Adrenal gland (tissue), 5 donors: ENCODE measurements at regions not wholly inside any gene's neighbourhood (a gene's known extent, or its start where the extent isn't known, plus 50 kb on each side); places are given as distances from the start of the nearest gene placed in this dataset.

ENCODE experiments used
- POLR2A ChIP-seq, 2 donors: fragments of 450-650 bp; IDR thresholded peaks; one replicate each; pipeline ENCODE4 v1.6.1; 2017; ENCODE audit warnings: antibody characterized with exemption in 2 of 2, mild to moderate bottlenecking in 2 of 2, moderate library complexity in 1 of 2
- TF ChIP-seq, protein P1 (sequence below), 6 experiments: fragments of 450-650 bp in 4 of 6; fragments of 200-600 bp in 2 of 6; sonication (generic) in 1 of 6; IDR thresholded peaks; 1 replicate in 5 of 6; 2 replicates in 1 of 6; pipeline versions ENCODE4 v1.5.1 to v1.8.0; 2016 to 2021; ENCODE audit warnings: antibody characterized with exemption in 6 of 6, mild to moderate bottlenecking in 2 of 6, moderate library complexity in 1 of 6
- donor health status: DM: no; HTN: no; CAD: no.

DNA sequence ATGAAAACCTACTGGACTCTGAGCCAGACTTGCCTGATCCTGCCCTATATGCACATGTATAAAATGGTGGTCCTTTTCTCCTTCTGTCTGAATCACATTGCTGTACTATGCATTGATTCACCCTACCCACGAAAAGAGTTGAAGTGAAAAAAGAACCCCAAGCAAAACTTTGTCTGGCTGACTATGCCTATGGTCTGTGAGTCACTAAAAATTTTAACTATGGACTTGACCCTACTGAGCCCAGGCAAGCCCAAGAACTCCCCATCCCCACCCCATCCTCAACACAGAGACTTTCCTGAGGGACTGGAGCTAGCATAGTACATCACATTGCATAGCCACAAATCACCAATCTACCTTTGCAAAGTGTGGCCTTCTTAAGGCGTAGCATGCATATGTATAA is 116.6 kb upstream of the TENM3 start:
- TF ChIP-seq, protein P1, sequence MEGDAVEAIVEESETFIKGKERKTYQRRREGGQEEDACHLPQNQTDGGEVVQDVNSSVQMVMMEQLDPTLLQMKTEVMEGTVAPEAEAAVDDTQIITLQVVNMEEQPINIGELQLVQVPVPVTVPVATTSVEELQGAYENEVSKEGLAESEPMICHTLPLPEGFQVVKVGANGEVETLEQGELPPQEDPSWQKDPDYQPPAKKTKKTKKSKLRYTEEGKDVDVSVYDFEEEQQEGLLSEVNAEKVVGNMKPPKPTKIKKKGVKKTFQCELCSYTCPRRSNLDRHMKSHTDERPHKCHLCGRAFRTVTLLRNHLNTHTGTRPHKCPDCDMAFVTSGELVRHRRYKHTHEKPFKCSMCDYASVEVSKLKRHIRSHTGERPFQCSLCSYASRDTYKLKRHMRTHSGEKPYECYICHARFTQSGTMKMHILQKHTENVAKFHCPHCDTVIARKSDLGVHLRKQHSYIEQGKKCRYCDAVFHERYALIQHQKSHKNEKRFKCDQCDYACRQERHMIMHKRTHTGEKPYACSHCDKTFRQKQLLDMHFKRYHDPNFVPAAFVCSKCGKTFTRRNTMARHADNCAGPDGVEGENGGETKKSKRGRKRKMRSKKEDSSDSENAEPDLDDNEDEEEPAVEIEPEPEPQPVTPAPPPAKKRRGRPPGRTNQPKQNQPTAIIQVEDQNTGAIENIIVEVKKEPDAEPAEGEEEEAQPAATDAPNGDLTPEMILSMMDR (IDR thresholded peaks at IDR 0.05) = no peak
- TF ChIP-seq POLR2A (IDR thresholded peaks at IDR 0.05) = no peak
